RWPE1 (cell line): ENCODE measurements at regions not wholly inside any gene's neighbourhood (a gene's known extent, or its start where the extent isn't known, plus 50 kb on each side); places are given as distances from the start of the nearest gene placed in this dataset.

Source experiments
- CTCF ChIA-PET: fragments of 350-600 bp; sonication (Branson Sonifier 250); formaldehyde crosslinking; extraction: SDS; loops from one replicate; lab custom pipeline; 2021; lab: Yijun Ruan, JAX
- POLR2A ChIA-PET: fragments of 400-600 bp; formaldehyde crosslinking; extraction: SDS; loops from one replicate; lab custom pipeline; 2020; ENCODE audit warnings: antibody characterized with exemption; ENCODE audit not compliant: low non-redundant PET; lab: Yijun Ruan, JAX
- DNase-seq: peaks from one replicate; pipeline ENCODE4 v3.0.0; 2012; ENCODE audit warnings: low spot score
- H3K27ac ChIP-seq: fragments of 450-650 bp; 2 replicates; pipeline ENCODE4 v1.5.1; 2017
- CTCF ChIP-seq: fragments of 450-650 bp; conservative IDR thresholded peaks from 2 replicates; pipeline ENCODE4 v1.5.1; 2017; ENCODE audit warnings: low read depth, mild to moderate bottlenecking

DNA sequence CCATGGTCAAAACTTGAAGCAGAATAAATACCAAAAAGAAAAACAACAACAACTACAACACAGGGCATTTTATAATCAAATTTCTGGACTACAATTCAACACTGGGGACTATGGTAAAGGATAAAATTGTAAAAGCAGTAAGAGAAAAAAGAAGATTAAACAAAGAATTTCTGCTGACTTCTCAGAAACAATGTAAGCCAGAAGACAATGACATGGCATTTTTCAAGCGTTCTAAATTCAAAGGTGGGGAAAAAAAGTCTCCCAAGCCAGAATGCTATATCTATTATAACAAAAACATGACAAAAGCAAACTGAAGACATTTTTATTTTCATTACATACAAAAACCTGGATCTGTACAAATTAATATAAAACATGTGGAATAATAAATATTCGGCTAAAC lies 433.1 kb downstream of the NPHP4 start:
- TF ChIP-seq CTCF = no peak
- DNase-seq = no peak
- ChIA-PET CTCF (no interaction called here), POLR2A (no interaction called here)
- H3K27ac ChIP-seq = no peak overlapping the region

- CTCF ChIA-PET = no interaction called here
- no peak for DNase-seq
- TF ChIP-seq CTCF = no peak
- no peak overlapping the region for H3K27ac ChIP-seq
- POLR2A ChIA-PET = no interaction called here
Measured at GRCh38 chr1:5555853-5556252, 436.4 kb downstream of the NPHP4 start.

- TF ChIP-seq CTCF = no peak
- CTCF ChIA-PET = no interaction called here
- DNase-seq = no peak
- POLR2A ChIA-PET = no interaction called here
- H3K27ac ChIP-seq = no peak overlapping the region
Measured at GRCh38 chr1:5554784-5555183, 437.4 kb downstream of the NPHP4 start.

- ChIA-PET POLR2A (no interaction called here), CTCF (no interaction called here)
- no peak for DNase-seq
- no peak overlapping the region for H3K27ac ChIP-seq
- no peak for TF ChIP-seq CTCF
Measured at GRCh38 chr1:5554111-5554510, 438.1 kb downstream of the NPHP4 start.

DNA sequence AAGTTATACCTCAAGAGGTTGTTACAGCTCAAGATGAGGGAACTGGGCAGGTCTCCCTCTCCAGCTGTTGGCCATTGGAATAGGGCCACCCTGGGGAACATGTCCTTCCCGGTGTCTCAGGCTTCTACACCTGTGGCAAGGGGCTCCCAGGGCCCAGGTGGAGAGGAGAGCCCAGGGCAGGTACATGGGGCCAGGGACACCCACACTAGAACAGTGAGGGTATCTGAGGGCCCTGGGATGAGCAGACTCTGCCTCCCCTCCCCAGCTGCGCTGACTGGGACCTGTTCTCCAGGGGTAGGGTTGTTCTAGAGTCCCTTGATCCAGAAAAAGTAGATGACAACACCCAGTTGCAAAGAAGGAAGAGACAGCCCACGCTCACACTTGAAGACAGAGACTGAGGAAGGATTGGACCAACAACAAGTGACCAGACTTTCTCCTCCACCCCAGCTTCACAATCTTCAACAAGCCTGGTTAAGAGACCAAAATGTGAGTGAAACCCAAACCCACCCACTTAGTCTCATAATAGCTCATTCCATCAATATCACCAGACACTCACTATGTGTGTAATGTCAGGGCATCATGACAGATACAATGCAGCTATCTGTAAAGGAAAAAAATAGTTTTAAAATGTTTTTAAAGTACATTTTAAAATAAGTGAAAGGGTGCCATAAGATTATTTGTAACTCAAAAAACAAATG lies 439.3 kb downstream of the NPHP4 start:
- ChIA-PET CTCF (no interaction called here), POLR2A (no interaction called here)
- TF ChIP-seq CTCF = no peak
- no peak for DNase-seq
- no peak overlapping the region for H3K27ac ChIP-seq

DNA sequence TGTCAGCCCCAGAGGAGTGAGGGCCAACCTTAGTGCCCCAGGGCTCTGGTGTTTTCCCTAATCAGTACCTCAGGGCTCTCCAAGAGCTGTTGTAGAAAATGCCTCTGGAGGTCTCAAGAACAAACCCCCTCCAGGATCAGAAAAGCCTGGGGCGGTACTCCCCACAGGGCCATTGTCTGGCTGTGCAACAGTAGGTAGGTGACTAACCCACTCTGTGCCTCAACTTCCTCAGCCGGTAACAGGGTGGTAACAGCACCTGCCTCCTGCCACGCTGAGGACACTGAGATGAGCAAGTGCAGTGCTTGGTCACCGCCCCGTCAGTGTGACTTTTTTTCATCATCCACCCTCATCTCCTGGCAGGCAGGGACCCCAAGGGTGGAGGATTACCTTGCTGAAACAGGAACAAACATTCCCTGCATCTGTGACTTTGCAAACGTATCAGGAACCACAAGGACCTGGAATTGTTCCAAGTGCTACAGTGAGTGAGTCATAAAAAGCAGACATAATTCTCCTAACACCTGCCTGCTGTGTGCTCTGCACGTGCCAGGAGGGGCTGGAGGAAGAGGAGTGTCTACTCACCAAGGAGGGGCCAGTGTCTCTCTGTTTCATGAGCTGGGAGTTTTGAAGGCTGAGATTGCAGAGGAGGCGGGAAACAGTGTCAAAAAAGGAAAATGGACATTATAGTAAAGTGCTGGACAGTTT lies 440.8 kb downstream of the NPHP4 start:
- CTCF ChIA-PET = no interaction called here
- POLR2A ChIA-PET = no interaction called here
- 0 out of 2 replicates have a peak overlapping the region, but pooled peaks have one; percentile 10 for H3K27ac ChIP-seq
- TF ChIP-seq CTCF = no peak
- no peak for DNase-seq
